ENCODE measurements at regions not wholly inside any gene's neighbourhood (a gene's known extent, or its start where the extent isn't known, plus 50 kb on each side); places are given as distances from the start of the nearest gene placed in this dataset.

- H3K9me3 ChIP-seq (ENCODE audit: control insufficient read depth, insufficient read depth, low read length) = no peaks in the 10 kb centered on the region
- no peaks in the 10 kb centered on the region for H3K27me3 ChIP-seq (ENCODE audit: control insufficient read depth, insufficient read depth, low read length)
- no peak for TF ChIP-seq CTCF (IDR thresholded peaks at IDR 0.05)
- Mint-ChIP-seq H3K36me3 (no peaks in the 10 kb centered on the region), H3K27me3 (ENCODE audit: low read depth in 2 of 2) (peaks cover 5 to 9% of the 10 kb centered on the region in 2 donors), H3K27ac (no peak overlapping the region), H3K4me3 (no peak overlapping the region), H3K4me1 (no peaks in the 10 kb centered on the region), H3K9me3 (no peaks in the 10 kb centered on the region)
- ATAC-seq (no peak), DNase-seq (no peak)
- intact Hi-C loops (cut with micrococcal nuclease) = no loop called here
- H3K4me1 ChIP-seq (ENCODE audit: control insufficient read depth, insufficient read depth, low read length) = no peaks in the 10 kb centered on the region
- H3K27ac ChIP-seq (ENCODE audit: low read length) = no peak overlapping the region
- WGBS (ENCODE audit: insufficient coverage) = 53% methylated on average over 4 of the region's 5 CpGs
- H3K36me3 ChIP-seq (ENCODE audit: control insufficient read depth, insufficient read depth, low read length) = no peaks in the 10 kb centered on the region
- H3K4me3 ChIP-seq (ENCODE audit: low read length) = no peak overlapping the region
Observed at GRCh38 chr10:28878236-28878970, 201.1 kb downstream of the BAMBI start.

GRCh38 chr10:28879246-28879645 lies 201.9 kb downstream of the BAMBI start:
- Histone ChIP-seq H3K27ac (ENCODE audit: low read length) (no peak overlapping the region), H3K9me3 (ENCODE audit: control insufficient read depth, insufficient read depth, low read length) (no peaks in the 10 kb centered on the region), H3K4me3 (ENCODE audit: low read length) (no peak overlapping the region), H3K4me1 (ENCODE audit: control insufficient read depth, insufficient read depth, low read length) (no peaks in the 10 kb centered on the region), H3K36me3 (ENCODE audit: control insufficient read depth, insufficient read depth, low read length) (no peaks in the 10 kb centered on the region), H3K27me3 (ENCODE audit: control insufficient read depth, insufficient read depth, low read length) (no peaks in the 10 kb centered on the region)
- no peak for TF ChIP-seq CTCF (IDR thresholded peaks at IDR 0.05)
- Mint-ChIP-seq H3K27me3 (ENCODE audit: low read depth in 2 of 2) (peaks cover 5 to 17% of the 10 kb centered on the region in 2 donors), H3K4me1 (no peaks in the 10 kb centered on the region), H3K36me3 (no peaks in the 10 kb centered on the region), H3K4me3 (no peak overlapping the region), H3K27ac (no peak overlapping the region), H3K9me3 (no peaks in the 10 kb centered on the region)
- DNase-seq (no peak), ATAC-seq (no peak)
- intact Hi-C loops (cut with micrococcal nuclease) = no loop called here

GRCh38 chr10:28879875-28880682 lies 202.8 kb downstream of the BAMBI start:
- no peak overlapping the region for H3K27ac ChIP-seq (ENCODE audit: low read length)
- no peak overlapping the region for H3K4me3 ChIP-seq (ENCODE audit: low read length)
- no peak for DNase-seq
- WGBS (ENCODE audit: insufficient coverage) = 89% methylated on average over 16 of the region's 16 CpGs
- no peak overlapping the region for H3K4me3 Mint-ChIP-seq
- no peak overlapping the region for H3K27ac Mint-ChIP-seq
- no peaks in the 10 kb centered on the region for H3K36me3 Mint-ChIP-seq
- no peaks in the 10 kb centered on the region for H3K9me3 ChIP-seq (ENCODE audit: control insufficient read depth, insufficient read depth, low read length)
- H3K27me3 Mint-ChIP-seq (ENCODE audit: low read depth in 2 of 2) = peaks cover 5 to 17% of the 10 kb centered on the region in 2 donors
- H3K9me3 Mint-ChIP-seq = no peaks in the 10 kb centered on the region
- no peaks in the 10 kb centered on the region for H3K27me3 ChIP-seq (ENCODE audit: control insufficient read depth, insufficient read depth, low read length)
- no peaks in the 10 kb centered on the region for H3K36me3 ChIP-seq (ENCODE audit: control insufficient read depth, insufficient read depth, low read length)
- H3K4me1 ChIP-seq (ENCODE audit: control insufficient read depth, insufficient read depth, low read length) = no peaks in the 10 kb centered on the region
- ATAC-seq = no peak
- TF ChIP-seq CTCF (IDR thresholded peaks at IDR 0.05) = no peak
- intact Hi-C loops (cut with micrococcal nuclease) = no loop called here
- no peaks in the 10 kb centered on the region for H3K4me1 Mint-ChIP-seq

Measured in natural killer cell (primary cell).